Inflammatory macrophage treated with lipopolysaccharide for 4 hours (primary cell): ENCODE measurements at regions not wholly inside any gene's neighbourhood (a gene's known extent, or its start where the extent isn't known, plus 50 kb on each side); places are given as distances from the start of the nearest gene placed in this dataset.
"Not testable (repeated sequence)": the region's sequence is repeated elsewhere in the genome, so short reads cannot be mapped to it uniquely, and the experiment has no call there.

Source experiments
- DNase-seq: peaks from one replicate; pipeline ENCODE4 v3.0.0-alpha.2; 2020

GRCh38 chr5:42989190-42989589 lies 50.9 kb downstream of the ANXA2R start:
- no peak for DNase-seq

GRCh38 chr5:42988568-42988967 lies 51.6 kb downstream of the ANXA2R start:
- no peak for DNase-seq

- peak; percentile 67 for DNase-seq
Measured at GRCh38 chr5:42985129-42986037, 54.7 kb downstream of the ANXA2R start.

- DNase-seq, result no peak
Measured at GRCh38 chr5:42984307-42984706, 55.8 kb downstream of the ANXA2R start.

- DNase-seq, result no peak
Measured at GRCh38 chr5:42982107-42982622, 58.0 kb downstream of the ANXA2R start.

GRCh38 chr5:42981417-42982106 lies 58.6 kb downstream of the ANXA2R start:
- not testable (repeated sequence) for DNase-seq

GRCh38 chr5:42981015-42981414 lies 59.1 kb downstream of the ANXA2R start:
- not testable (repeated sequence) for DNase-seq

- DNase-seq, result not testable (repeated sequence)
Measured at GRCh38 chr5:42980391-42980790, 59.7 kb downstream of the ANXA2R start.

- not testable (repeated sequence) for DNase-seq
Measured at GRCh38 chr5:42979242-42979641, 60.9 kb downstream of the ANXA2R start.

- no peak for DNase-seq
Measured at GRCh38 chr5:42974536-42974935, 65.6 kb downstream of the ANXA2R start.

GRCh38 chr5:42970636-42971559 lies 69.2 kb downstream of the ANXA2R start:
- DNase-seq, result no peak

- DNase-seq, result no peak
Measured at GRCh38 chr5:42965934-42966333, 74.2 kb downstream of the ANXA2R start.

- no peak for DNase-seq
Measured at GRCh38 chr5:42963412-42963811, 76.7 kb downstream of the ANXA2R start.

- DNase-seq, result no peak
Measured at GRCh38 chr5:42962124-42962523, 78.0 kb downstream of the ANXA2R start.

- DNase-seq, result no peak
Measured at GRCh38 chr5:42960506-42960905, 79.6 kb downstream of the ANXA2R start.

GRCh38 chr5:42956551-42956950 lies 83.6 kb downstream of the ANXA2R start:
- no peak for DNase-seq

- DNase-seq, result no peak
Measured at GRCh38 chr5:42953041-42953440, 87.1 kb downstream of the ANXA2R start.

- DNase-seq, result no peak
Measured at GRCh38 chr5:42952578-42952974, 87.5 kb downstream of the ANXA2R start.

GRCh38 chr5:42951293-42951840 lies 88.8 kb downstream of the ANXA2R start:
- peak; percentile 51 for DNase-seq

- peak; percentile 97 for DNase-seq
Measured at GRCh38 chr5:42950456-42951292, 89.4 kb downstream of the ANXA2R start.

- DNase-seq, result no peak
Measured at GRCh38 chr5:42950116-42950455, 90.0 kb downstream of the ANXA2R start.
